ENCODE measurements at regions not wholly inside any gene's neighbourhood (a gene's known extent, or its start where the extent isn't known, plus 50 kb on each side); places are given as distances from the start of the nearest gene placed in this dataset.

- no peaks in the 10 kb centered on the region for H3K27me3 ChIP-seq (replicated peaks; ENCODE audit: control insufficient read depth, insufficient read depth, low read length)
- Mint-ChIP-seq H3K4me3 (ENCODE audit: unreplicated experiment) (no peak overlapping the region), H3K27me3 (ENCODE audit: insufficient read depth, unreplicated experiment) (peaks cover 16% of the 10 kb centered on the region), H3K36me3 (ENCODE audit: insufficient read depth, unreplicated experiment) (no peaks in the 10 kb centered on the region), H3K9me3 (ENCODE audit: unreplicated experiment) (peaks cover 3% of the 10 kb centered on the region), H3K27ac (ENCODE audit: unreplicated experiment) (no peak overlapping the region), H3K4me1 (ENCODE audit: low read depth, unreplicated experiment) (no peaks in the 10 kb centered on the region)
- TF ChIP-seq CTCF (IDR thresholded peaks at IDR 0.05; ENCODE audit: insufficient read depth in 1 of 2, low read depth in 1 of 2, low read length in 1 of 2, severe bottlenecking in 1 of 2, unreplicated experiment in 1 of 2) = no peak
- intact Hi-C loops (cut with micrococcal nuclease; ENCODE audit: unreplicated experiment) = no loop called here
- DNase-seq = no peak
- no peaks in the 10 kb centered on the region for H3K36me3 ChIP-seq (ENCODE audit: control insufficient read depth, insufficient read depth, low read length)
- no TSS peak for BruUV-seq (replicated peaks)
- POLR2A ChIA-PET = no interaction called here
- H3K4me3 ChIP-seq (ENCODE audit: low read depth, low read length) = no peak overlapping the region
- CTCF ChIA-PET = no interaction called here
- 0 out of 2 replicates have a peak, but pooled peaks cover 3% of the 10 kb centered on the region for H3K9me3 ChIP-seq
- H3K4me1 ChIP-seq = no peaks in the 10 kb centered on the region
Measured at GRCh38 chr10:125605167-125605566, 77.8 kb downstream of the TEX36 start.

GRCh38 chr10:125602825-125603224, 80.1 kb downstream of the TEX36 start:
- Mint-ChIP-seq H3K27ac (ENCODE audit: unreplicated experiment) (no peak overlapping the region), H3K4me3 (ENCODE audit: unreplicated experiment) (no peak overlapping the region), H3K9me3 (ENCODE audit: unreplicated experiment) (peaks cover 17% of the 10 kb centered on the region), H3K27me3 (ENCODE audit: insufficient read depth, unreplicated experiment) (peaks cover 10% of the 10 kb centered on the region), H3K36me3 (ENCODE audit: insufficient read depth, unreplicated experiment) (no peaks in the 10 kb centered on the region), H3K4me1 (ENCODE audit: low read depth, unreplicated experiment) (no peaks in the 10 kb centered on the region)
- TF ChIP-seq CTCF (IDR thresholded peaks at IDR 0.05; ENCODE audit: insufficient read depth in 1 of 2, low read depth in 1 of 2, low read length in 1 of 2, severe bottlenecking in 1 of 2, unreplicated experiment in 1 of 2) = no peak
- Histone ChIP-seq H3K36me3 (ENCODE audit: control insufficient read depth, insufficient read depth, low read length) (no peaks in the 10 kb centered on the region), H3K9me3 (0 out of 2 replicates have a peak, but pooled peaks cover 3% of the 10 kb centered on the region), H3K4me3 (ENCODE audit: low read depth, low read length) (no peak overlapping the region), H3K4me1 (no peaks in the 10 kb centered on the region), H3K27me3 (replicated peaks; ENCODE audit: control insufficient read depth, insufficient read depth, low read length) (no peaks in the 10 kb centered on the region)
- intact Hi-C loops (cut with micrococcal nuclease; ENCODE audit: unreplicated experiment) = no loop called here
- POLR2A ChIA-PET = no interaction called here
- CTCF ChIA-PET = no interaction called here
- no TSS peak for BruUV-seq (replicated peaks)
- DNase-seq = no peak

GRCh38 chr10:125599194-125599593, 83.8 kb downstream of the TEX36 start:
- no peaks in the 10 kb centered on the region for H3K36me3 Mint-ChIP-seq (ENCODE audit: insufficient read depth, unreplicated experiment)
- peaks cover 40% of the 10 kb centered on the region for H3K9me3 Mint-ChIP-seq (ENCODE audit: unreplicated experiment)
- intact Hi-C loops (cut with micrococcal nuclease; ENCODE audit: unreplicated experiment) = no loop called here
- Histone ChIP-seq H3K27me3 (replicated peaks; ENCODE audit: control insufficient read depth, insufficient read depth, low read length) (no peaks in the 10 kb centered on the region), H3K4me1 (no peaks in the 10 kb centered on the region), H3K36me3 (ENCODE audit: control insufficient read depth, insufficient read depth, low read length) (no peaks in the 10 kb centered on the region), H3K9me3 (peaks cover 15% of the 10 kb centered on the region), H3K4me3 (ENCODE audit: low read depth, low read length) (no peak overlapping the region)
- no peak for DNase-seq
- POLR2A ChIA-PET = no interaction called here
- no peak overlapping the region for H3K4me3 Mint-ChIP-seq (ENCODE audit: unreplicated experiment)
- no peak overlapping the region for H3K27ac Mint-ChIP-seq (ENCODE audit: unreplicated experiment)
- TF ChIP-seq CTCF (IDR thresholded peaks at IDR 0.05; ENCODE audit: insufficient read depth in 1 of 2, low read depth in 1 of 2, low read length in 1 of 2, severe bottlenecking in 1 of 2, unreplicated experiment in 1 of 2) = no peak
- CTCF ChIA-PET = no interaction called here
- peaks cover 5% of the 10 kb centered on the region for H3K27me3 Mint-ChIP-seq (ENCODE audit: insufficient read depth, unreplicated experiment)
- BruUV-seq (replicated peaks) = no TSS peak
- H3K4me1 Mint-ChIP-seq (ENCODE audit: low read depth, unreplicated experiment) = no peaks in the 10 kb centered on the region
